HUES64 (cell line): ENCODE measurements at regions not wholly inside any gene's neighbourhood (a gene's known extent, or its start where the extent isn't known, plus 50 kb on each side); places are given as distances from the start of the nearest gene placed in this dataset.
A peak's percentile ranks its signal among the peaks of the same experiment; 100 is the strongest.
"Not testable (repeated sequence)": the region's sequence is repeated elsewhere in the genome, so short reads cannot be mapped to it uniquely, and the experiment has no call there.

Experiments used
- H3K27ac ChIP-seq: 2 replicates; pipeline ENCODE4 v1.7.0; 2013; ENCODE audit warnings: low read depth, low read length, inconsistent platforms
- H3K27me3 ChIP-seq: 2 replicates; pipeline ENCODE4 v1.6.1; 2013; ENCODE audit warnings: mild to moderate bottlenecking, low read length; ENCODE audit not compliant: insufficient read depth
- H3K36me3 ChIP-seq: 2 replicates; pipeline ENCODE4 v1.6.1; 2013; ENCODE audit warnings: mild to moderate bottlenecking, low read length; ENCODE audit not compliant: insufficient read depth
- H3K4me1 ChIP-seq: 2 replicates; pipeline ENCODE4 v1.6.1; 2013; ENCODE audit warnings: mild to moderate bottlenecking, low read length, moderate library complexity; ENCODE audit not compliant: insufficient read depth
- H3K4me3 ChIP-seq: 2 replicates; pipeline ENCODE4 v1.5.1; 2013; ENCODE audit warnings: mild to moderate bottlenecking, low read length, moderate library complexity
- H3K9ac ChIP-seq: 2 replicates; pipeline ENCODE4 v1.6.1; 2013; ENCODE audit warnings: mild to moderate bottlenecking, low read depth, low read length
- H3K9me3 ChIP-seq: 2 replicates; pipeline ENCODE4 v1.6.1; 2013; ENCODE audit warnings: low read depth, low read length; ENCODE audit not compliant: insufficient read depth
- WGBS: fragments of 150-250, 120-280 bp; methylation state at CpG from one replicate; pipeline ENCODE4 v1.1.7; 2013; ENCODE audit warnings: missing lambda C conversion rate; 5-methylcytosine and 5-hydroxymethylcytosine counted together

DNA sequence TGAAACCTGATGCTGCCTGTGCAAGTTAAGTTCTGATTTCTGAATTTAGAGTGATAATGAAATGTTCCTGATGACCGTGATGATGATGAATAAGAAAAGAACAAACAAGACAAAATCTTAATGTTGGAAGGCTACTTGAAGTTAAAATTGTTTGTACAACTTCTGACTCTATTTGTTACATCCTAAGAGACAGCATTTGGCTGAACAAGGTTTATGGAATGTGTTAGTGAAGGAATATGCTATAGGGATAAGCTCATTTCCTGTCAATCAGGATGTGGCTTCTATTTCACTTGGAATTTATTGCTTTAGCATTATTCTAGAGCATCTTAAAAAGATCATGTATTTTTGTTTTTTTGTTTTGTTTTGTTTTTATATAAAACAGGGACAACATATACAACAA, 267.5 kb downstream of the FAT4 start:
- 92% methylated on average over 1 of the region's 1 CpG for WGBS
- H3K4me3 ChIP-seq: no peak overlapping the region
- H3K9ac ChIP-seq: no peak overlapping the region
- no peaks in the 10 kb centered on the region for H3K27me3 ChIP-seq
- H3K36me3 ChIP-seq: no peaks in the 10 kb centered on the region
- no peaks in the 10 kb centered on the region for H3K4me1 ChIP-seq
- no peak overlapping the region for H3K27ac ChIP-seq
- no peaks in the 10 kb centered on the region for H3K9me3 ChIP-seq

DNA sequence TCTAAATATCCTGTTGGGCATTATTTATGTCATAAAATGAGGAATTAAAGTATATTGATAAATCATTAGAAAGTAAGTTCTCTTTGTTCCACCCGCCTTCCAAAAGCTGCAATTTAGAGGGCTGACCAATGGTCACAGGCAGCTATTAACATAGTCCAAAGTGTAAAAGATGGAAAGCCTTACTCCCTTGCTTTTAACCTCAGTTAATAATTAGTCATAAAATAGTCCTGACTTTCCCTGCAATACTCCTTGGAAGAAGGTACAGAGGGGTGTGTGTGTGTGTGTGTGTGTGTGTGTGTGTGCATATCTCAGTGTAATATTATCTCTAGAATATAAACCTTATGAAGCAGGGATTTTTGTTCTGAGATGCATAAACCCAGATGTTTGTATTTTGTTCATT, 275.4 kb downstream of the FAT4 start:
- WGBS: 100% methylated on average over 1 of the region's 1 CpG
- Histone ChIP-seq H3K36me3 (no peaks in the 10 kb centered on the region), H3K4me3 (no peak overlapping the region), H3K9me3 (no peaks in the 10 kb centered on the region), H3K27me3 (no peaks in the 10 kb centered on the region), H3K4me1 (peaks cover 12% of the 10 kb centered on the region), H3K9ac (no peak overlapping the region), H3K27ac (no peak overlapping the region)

GRCh38 chr4:125591290-125591689, 276.5 kb downstream of the FAT4 start:
- H3K4me1 ChIP-seq: peaks cover 12% of the 10 kb centered on the region
- no peaks in the 10 kb centered on the region for H3K27me3 ChIP-seq
- no peaks in the 10 kb centered on the region for H3K36me3 ChIP-seq
- H3K4me3 ChIP-seq: no peak overlapping the region
- H3K9ac ChIP-seq: no peak overlapping the region
- 94% methylated on average over 8 of the region's 8 CpGs for WGBS
- no peaks in the 10 kb centered on the region for H3K9me3 ChIP-seq
- H3K27ac ChIP-seq: no peak overlapping the region

DNA sequence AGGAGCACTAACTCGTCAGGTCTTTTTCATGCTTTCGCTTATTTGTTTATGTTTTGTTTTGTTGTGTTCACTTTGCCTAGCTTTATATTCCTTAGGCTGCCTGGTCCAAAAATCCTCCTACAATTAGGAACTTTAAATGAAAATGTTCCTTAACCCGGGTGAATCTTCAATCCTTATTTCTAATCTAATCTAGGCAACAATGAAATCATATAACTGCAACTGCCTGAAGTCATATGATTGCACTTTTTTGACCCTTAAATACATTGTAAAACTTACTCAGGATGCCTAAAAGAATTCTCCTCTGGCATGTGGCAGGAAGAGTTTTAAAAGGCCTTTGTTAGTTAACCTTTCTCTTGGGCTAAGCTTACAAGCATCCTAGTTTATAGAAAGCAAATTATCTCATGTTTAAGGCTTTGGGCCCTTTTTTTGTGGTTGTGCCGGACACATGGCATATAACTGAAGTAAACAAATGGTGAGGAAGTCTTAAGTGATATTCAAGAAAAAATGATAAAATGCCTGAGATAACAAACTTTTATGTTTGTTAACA, 279.4 kb downstream of the FAT4 start:
- H3K9me3 ChIP-seq: no peaks in the 10 kb centered on the region
- peaks cover 5% of the 10 kb centered on the region; the same call in 1 of the 2 replicates for H3K4me1 ChIP-seq
- H3K27ac ChIP-seq: no peak overlapping the region
- no peaks in the 10 kb centered on the region for H3K27me3 ChIP-seq
- no peak overlapping the region for H3K4me3 ChIP-seq
- no peaks in the 10 kb centered on the region for H3K36me3 ChIP-seq
- 93% methylated on average over 2 of the region's 4 CpGs for WGBS
- H3K9ac ChIP-seq: no peak overlapping the region

DNA sequence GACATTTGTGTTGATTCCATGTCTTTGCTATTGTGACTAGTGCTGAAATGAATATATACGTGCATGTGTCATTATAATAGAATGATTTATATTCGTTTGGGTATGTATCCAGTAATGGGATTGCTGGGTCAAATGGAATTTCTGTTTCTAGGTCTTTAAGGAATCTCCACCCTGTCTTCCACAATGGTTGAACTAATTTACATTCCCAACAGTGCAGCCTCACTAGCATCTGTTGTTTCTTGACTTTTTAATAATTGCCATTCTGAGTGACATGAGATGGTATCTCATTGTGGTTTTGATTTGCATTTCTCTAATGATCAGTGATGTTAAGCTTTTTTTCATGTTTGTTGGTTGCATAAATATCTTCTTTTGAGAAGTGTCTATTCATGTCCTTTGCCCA, 291.2 kb downstream of the FAT4 start:
- 91% methylated on average over 2 of the region's 2 CpGs for WGBS
- not testable (repeated sequence) for H3K4me3 ChIP-seq, H3K4me1 ChIP-seq, H3K36me3 ChIP-seq, H3K9ac ChIP-seq, H3K27me3 ChIP-seq, H3K27ac ChIP-seq, H3K9me3 ChIP-seq

- no peaks in the 10 kb centered on the region for H3K27me3 ChIP-seq
- peaks cover 4% of the 10 kb centered on the region for H3K4me1 ChIP-seq
- H3K9me3 ChIP-seq: no peaks in the 10 kb centered on the region
- H3K36me3 ChIP-seq: no peaks in the 10 kb centered on the region
- H3K4me3 ChIP-seq: no peak overlapping the region
- no peak overlapping the region for H3K9ac ChIP-seq
- WGBS: 91% methylated on average over 3 of the region's 3 CpGs
- H3K27ac ChIP-seq: no peak overlapping the region
These were observed 305.5 kb downstream of the FAT4 start for GRCh38 chr4:125620066-125620860.

DNA sequence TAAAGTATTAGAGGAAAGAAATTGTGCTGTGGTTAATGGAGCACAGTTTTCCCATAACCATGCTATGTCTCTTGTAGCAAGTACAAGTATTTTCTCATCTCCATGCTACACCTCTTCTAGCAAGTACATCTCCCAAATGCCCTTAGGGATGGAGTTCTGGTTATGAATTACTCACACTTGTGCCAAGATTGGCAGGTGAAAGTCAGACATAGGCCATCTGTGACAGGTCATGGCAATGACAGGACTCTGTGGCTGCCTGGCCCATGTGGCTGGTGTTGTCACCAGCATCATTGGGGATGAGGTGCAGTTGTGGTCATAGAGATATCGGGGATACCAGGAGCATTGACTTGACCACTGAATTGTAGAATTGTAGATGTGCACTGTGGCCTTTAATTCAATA, 310.2 kb downstream of the FAT4 start:
- Histone ChIP-seq H3K27ac (no peak overlapping the region), H3K9ac (no peak overlapping the region), H3K4me3 (no peak overlapping the region), H3K36me3 (no peaks in the 10 kb centered on the region), H3K9me3 (no peaks in the 10 kb centered on the region), H3K27me3 (no peaks in the 10 kb centered on the region), H3K4me1 (peaks cover 4% of the 10 kb centered on the region)
- WGBS: 36% methylated on average over 1 of the region's 1 CpG

DNA sequence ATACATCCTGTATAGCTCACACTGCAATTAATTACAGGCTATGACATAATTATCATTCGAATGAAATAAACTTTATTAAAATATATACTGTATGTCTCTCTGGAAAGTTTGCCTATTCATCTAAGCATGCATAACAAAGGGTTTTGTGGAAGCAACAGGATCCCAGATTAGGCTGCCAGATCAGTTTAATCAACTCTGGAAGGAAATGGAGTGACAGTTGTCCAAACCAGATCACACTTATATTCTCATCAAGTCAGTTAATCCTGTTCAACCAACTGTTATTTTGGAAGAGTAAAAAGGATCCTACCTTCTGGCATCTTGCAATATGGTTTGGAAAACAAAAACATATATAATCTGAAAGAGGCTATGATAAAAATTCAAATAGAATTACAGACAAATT, 312.2 kb downstream of the FAT4 start:
- no peak overlapping the region for H3K4me3 ChIP-seq
- peaks cover 4% of the 10 kb centered on the region for H3K4me1 ChIP-seq
- no peaks in the 10 kb centered on the region for H3K27me3 ChIP-seq
- H3K9me3 ChIP-seq: no peaks in the 10 kb centered on the region
- no peak overlapping the region for H3K27ac ChIP-seq
- no peak overlapping the region for H3K9ac ChIP-seq
- H3K36me3 ChIP-seq: no peaks in the 10 kb centered on the region
- WGBS: no CpG with 5 or more reads among the region's 1 CpG

GRCh38 chr4:125639182-125639621, 324.4 kb downstream of the FAT4 start:
- H3K4me1 ChIP-seq: peaks cover 48% of the 10 kb centered on the region
- H3K27ac ChIP-seq: peak overlapping the region; percentile 94
- H3K27me3 ChIP-seq: no peaks in the 10 kb centered on the region
- H3K4me3 ChIP-seq: no peak overlapping the region
- H3K9ac ChIP-seq: peak overlapping the region; percentile 17; the same call in 1 of the 2 replicates
- WGBS: under 1% methylated on average over 6 of the region's 6 CpGs
- no peaks in the 10 kb centered on the region for H3K9me3 ChIP-seq
- H3K36me3 ChIP-seq: no peaks in the 10 kb centered on the region

- Histone ChIP-seq H3K9me3 (no peaks in the 10 kb centered on the region), H3K27me3 (no peaks in the 10 kb centered on the region), H3K9ac (no peak overlapping the region), H3K27ac (no peak overlapping the region), H3K4me3 (no peak overlapping the region), H3K4me1 (peaks cover 48% of the 10 kb centered on the region), H3K36me3 (no peaks in the 10 kb centered on the region)
- WGBS: 100% methylated on average over 1 of the region's 1 CpG
These were observed 326.9 kb downstream of the FAT4 start for GRCh38 chr4:125641611-125642010.

DNA sequence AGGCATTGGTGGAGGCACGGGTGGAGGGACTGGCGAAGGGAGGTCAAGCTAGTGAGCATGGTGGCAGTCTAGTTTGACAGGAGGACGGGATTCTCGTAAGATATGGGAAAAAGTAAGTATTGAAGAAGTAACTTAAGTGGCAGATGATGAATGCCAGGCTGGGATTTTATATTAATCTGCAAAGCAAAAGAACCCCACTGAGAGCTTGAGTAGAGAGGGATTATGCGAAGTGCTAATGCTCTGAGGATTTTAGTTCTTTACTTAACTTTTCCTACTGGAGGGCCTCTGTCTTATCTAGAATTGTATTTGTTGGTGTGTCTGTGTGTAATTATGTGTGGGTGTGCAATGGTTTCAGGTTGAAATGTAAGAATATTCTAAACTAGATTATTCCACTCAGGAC, 327.9 kb downstream of the FAT4 start:
- Histone ChIP-seq H3K36me3 (no peaks in the 10 kb centered on the region), H3K27me3 (no peaks in the 10 kb centered on the region), H3K9me3 (no peaks in the 10 kb centered on the region), H3K4me1 (peaks cover 48% of the 10 kb centered on the region), H3K27ac (peak overlapping the region; percentile 39; the same call in 1 of the 2 replicates), H3K9ac (no peak overlapping the region), H3K4me3 (no peak overlapping the region)
- WGBS: 62% methylated on average over 5 of the region's 5 CpGs
